Adipocyte (in vitro differentiated cells): ENCODE measurements at regions not wholly inside any gene's neighbourhood (a gene's known extent, or its start where the extent isn't known, plus 50 kb on each side); places are given as distances from the start of the nearest gene placed in this dataset.
A peak's percentile ranks its signal among the peaks of the same experiment; 100 is the strongest.

Experiments
- DNase-seq: peaks from one replicate; pipeline ENCODE4 v3.0.0-alpha.2; 2015; ENCODE audit warnings: low read depth
- H3K27me3 ChIP-seq: replicated peaks from 2 replicates; pipeline ENCODE4 v1.7.0; 2013; ENCODE audit warnings: mild to moderate bottlenecking, low read length, moderate library complexity; ENCODE audit not compliant: control insufficient read depth, insufficient read depth
- H3K36me3 ChIP-seq: 2 replicates; pipeline ENCODE4 v1.7.0; 2013; ENCODE audit warnings: low read length, mild to moderate bottlenecking, moderate library complexity; ENCODE audit not compliant: control insufficient read depth, insufficient read depth, severe bottlenecking
- H3K4me1 ChIP-seq: 2 replicates; pipeline ENCODE4 v1.7.0; 2013; ENCODE audit warnings: mild to moderate bottlenecking, low read length, moderate library complexity; ENCODE audit not compliant: control insufficient read depth, insufficient read depth
- H3K4me3 ChIP-seq: 2 replicates; pipeline ENCODE4 v1.7.0; 2013; ENCODE audit warnings: mild to moderate bottlenecking, low read length, moderate library complexity
- H3K9ac ChIP-seq: 2 replicates; pipeline ENCODE4 v1.7.0; 2013; ENCODE audit warnings: mild to moderate bottlenecking, low read length, moderate library complexity
- H3K9me3 ChIP-seq: 2 replicates; pipeline ENCODE4 v1.7.0; 2013; ENCODE audit warnings: mild to moderate bottlenecking, low read length, moderate library complexity; ENCODE audit not compliant: control insufficient read depth

GRCh38 chr4:20487852-20488251, 212.4 kb upstream of the PACRGL start:
- Histone ChIP-seq H3K9me3 (no peaks in the 10 kb centered on the region), H3K4me1 (peaks cover 7% of the 10 kb centered on the region), H3K4me3 (no peak overlapping the region), H3K36me3 (no peaks in the 10 kb centered on the region), H3K27me3 (no peaks in the 10 kb centered on the region), H3K9ac (no peak overlapping the region)
- DNase-seq: peak; percentile 18

DNA sequence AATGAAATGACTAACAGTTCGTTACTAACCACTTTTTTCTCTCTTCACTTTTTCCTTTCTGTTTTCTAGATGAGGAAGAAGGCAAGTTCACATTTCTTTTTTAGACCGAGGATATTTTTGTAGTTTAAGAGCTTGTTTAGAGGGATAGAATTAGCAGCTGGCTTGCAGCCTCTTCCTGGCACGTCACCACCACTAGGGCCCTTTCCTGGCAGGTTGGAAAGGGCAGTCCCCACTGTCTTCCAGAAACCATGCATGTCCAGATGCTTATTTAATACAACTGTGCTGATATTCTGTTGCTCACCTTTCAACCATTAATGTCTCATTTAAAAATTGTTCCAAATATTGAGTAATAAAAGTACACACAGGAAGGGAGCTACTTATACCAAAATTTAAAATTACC, 209.5 kb upstream of the PACRGL start:
- H3K9me3 ChIP-seq: no peaks in the 10 kb centered on the region
- H3K9ac ChIP-seq: no peak overlapping the region
- H3K36me3 ChIP-seq: no peaks in the 10 kb centered on the region
- DNase-seq: no peak
- no peak overlapping the region for H3K4me3 ChIP-seq
- H3K4me1 ChIP-seq: peaks cover 7% of the 10 kb centered on the region
- no peaks in the 10 kb centered on the region for H3K27me3 ChIP-seq

DNA sequence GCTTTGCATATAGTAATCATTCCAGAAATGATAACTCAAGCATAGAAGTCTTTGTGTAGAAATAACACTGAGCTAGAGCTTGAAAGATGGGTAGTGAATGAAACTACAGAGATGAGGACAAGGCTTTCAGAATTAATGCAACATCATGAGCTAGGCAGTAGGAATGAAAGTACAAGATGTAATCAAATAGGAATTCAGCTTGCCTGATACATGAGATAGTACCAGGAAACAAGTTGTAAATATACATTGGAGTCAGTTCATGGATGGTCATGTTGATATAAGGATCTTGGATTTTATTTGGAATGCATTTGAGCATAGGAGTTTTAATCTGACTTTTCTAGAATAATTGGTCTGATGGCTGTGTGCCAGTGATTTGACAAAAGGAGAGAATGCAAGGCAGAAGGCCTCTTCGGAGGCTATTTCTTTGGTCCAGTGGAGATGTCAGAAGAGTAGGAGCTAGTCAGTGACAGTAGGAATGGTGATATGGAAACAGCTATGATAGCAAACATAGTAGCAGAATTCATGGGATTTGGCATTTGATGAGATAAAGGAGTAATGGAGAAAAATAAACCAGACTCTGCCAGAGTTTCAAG, 206.4 kb upstream of the PACRGL start:
- H3K9me3 ChIP-seq: no peaks in the 10 kb centered on the region
- H3K36me3 ChIP-seq: no peaks in the 10 kb centered on the region
- no peaks in the 10 kb centered on the region for H3K27me3 ChIP-seq
- no peak overlapping the region for H3K4me3 ChIP-seq
- DNase-seq: peak; percentile 73
- peaks cover 10% of the 10 kb centered on the region for H3K4me1 ChIP-seq
- no peak overlapping the region for H3K9ac ChIP-seq

GRCh38 chr4:20496068-20496467, 204.2 kb upstream of the PACRGL start:
- H3K4me1 ChIP-seq: peaks cover 10% of the 10 kb centered on the region
- no peak overlapping the region for H3K9ac ChIP-seq
- H3K4me3 ChIP-seq: no peak overlapping the region
- H3K27me3 ChIP-seq: no peaks in the 10 kb centered on the region
- DNase-seq: peak; percentile 51
- no peaks in the 10 kb centered on the region for H3K36me3 ChIP-seq
- H3K9me3 ChIP-seq: no peaks in the 10 kb centered on the region

- no peak overlapping the region for H3K9ac ChIP-seq
- no peaks in the 10 kb centered on the region for H3K27me3 ChIP-seq
- H3K4me3 ChIP-seq: no peak overlapping the region
- no peaks in the 10 kb centered on the region for H3K36me3 ChIP-seq
- H3K9me3 ChIP-seq: no peaks in the 10 kb centered on the region
- H3K4me1 ChIP-seq: peaks cover 9% of the 10 kb centered on the region
- no peak for DNase-seq
Observed at GRCh38 chr4:20504146-20504545, 196.1 kb upstream of the PACRGL start.

DNA sequence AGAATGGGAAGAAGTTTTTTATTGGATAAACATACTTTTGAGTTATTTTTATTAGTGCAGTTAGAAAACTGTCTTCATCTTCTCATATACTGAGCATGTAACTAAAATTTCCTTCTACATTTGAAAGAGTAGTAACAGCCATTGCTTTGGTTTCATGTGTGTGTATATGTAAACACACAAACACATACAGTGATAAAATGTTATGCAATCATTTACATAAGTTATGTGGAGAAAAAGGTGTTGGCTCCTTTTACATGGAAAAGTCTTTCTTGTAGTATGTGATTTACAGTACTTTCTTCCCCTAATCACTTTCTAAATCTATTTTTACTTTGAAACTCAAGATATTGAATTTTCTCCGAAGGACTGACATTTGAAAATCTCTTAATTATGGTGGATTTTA, 194.3 kb upstream of the PACRGL start:
- Histone ChIP-seq H3K9me3 (no peaks in the 10 kb centered on the region), H3K4me1 (peaks cover 9% of the 10 kb centered on the region), H3K9ac (no peak overlapping the region), H3K36me3 (no peaks in the 10 kb centered on the region), H3K27me3 (no peaks in the 10 kb centered on the region), H3K4me3 (no peak overlapping the region)
- no peak for DNase-seq

- Histone ChIP-seq H3K36me3 (no peaks in the 10 kb centered on the region), H3K9me3 (no peaks in the 10 kb centered on the region), H3K4me3 (no peak overlapping the region), H3K27me3 (no peaks in the 10 kb centered on the region), H3K9ac (no peak overlapping the region), H3K4me1 (peaks cover 9% of the 10 kb centered on the region)
- DNase-seq: peak; percentile 87
Observed at GRCh38 chr4:20506827-20507226, 193.4 kb upstream of the PACRGL start.

DNA sequence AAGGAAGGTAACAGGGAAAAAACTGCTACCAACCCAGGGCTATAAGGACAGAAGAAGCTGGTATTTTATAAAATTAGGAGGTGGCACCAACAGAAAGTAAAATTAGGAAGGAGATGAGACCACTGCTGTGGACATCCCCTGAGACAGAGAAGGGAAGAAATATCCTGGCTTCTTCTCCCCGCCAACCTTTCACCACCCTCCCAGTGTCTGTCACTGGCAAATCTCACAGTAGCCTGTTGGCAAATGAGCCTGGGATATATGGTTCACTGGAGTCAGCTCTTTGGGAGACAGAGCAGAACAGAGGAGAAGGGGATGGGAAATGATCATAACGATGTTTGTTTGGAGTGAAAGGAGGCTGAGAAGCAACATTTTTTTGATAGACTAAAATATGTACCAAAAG, 190.9 kb upstream of the PACRGL start:
- Histone ChIP-seq H3K9me3 (no peaks in the 10 kb centered on the region), H3K36me3 (peaks cover 6% of the 10 kb centered on the region), H3K4me1 (peaks cover 9% of the 10 kb centered on the region), H3K27me3 (no peaks in the 10 kb centered on the region), H3K4me3 (no peak overlapping the region), H3K9ac (no peak overlapping the region)
- no peak for DNase-seq

DNA sequence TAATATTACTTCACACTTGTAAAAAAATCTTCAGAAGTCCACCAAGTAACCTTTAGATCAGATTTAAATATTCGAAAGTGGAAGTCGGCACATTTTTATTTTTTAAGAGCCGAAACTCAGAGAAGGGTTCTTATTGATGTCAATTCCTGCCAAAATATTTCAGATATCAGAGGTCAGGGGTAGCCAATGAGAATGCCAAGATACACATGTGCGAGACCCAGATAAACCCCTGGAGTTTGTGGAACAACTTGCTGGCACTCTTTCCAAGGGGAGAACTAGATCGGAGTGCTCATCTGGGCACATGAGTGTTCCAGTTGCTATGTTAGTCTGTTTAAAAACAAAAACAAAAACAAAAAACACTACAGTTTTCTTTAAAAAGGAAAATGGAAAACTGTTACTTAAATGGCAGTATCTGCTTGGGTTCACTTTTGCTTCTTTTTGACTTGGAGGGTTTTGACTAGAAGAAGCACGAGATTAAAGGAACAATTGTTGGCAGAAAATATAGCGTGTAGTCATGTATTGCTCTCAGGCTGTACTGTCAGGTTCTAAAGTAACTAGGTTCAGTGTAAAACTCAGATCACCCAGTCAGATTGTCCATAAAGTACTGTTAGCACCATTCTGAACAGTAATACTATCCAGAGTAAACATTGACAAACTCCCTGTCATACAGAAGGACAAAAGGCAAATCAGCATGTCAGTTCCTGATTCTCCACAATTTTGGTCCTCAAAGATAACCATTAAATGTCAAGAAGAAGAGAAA, 188.0 kb upstream of the PACRGL start:
- H3K9ac ChIP-seq: no peak overlapping the region
- no peaks in the 10 kb centered on the region for H3K27me3 ChIP-seq
- no peaks in the 10 kb centered on the region for H3K4me1 ChIP-seq
- no peaks in the 10 kb centered on the region for H3K9me3 ChIP-seq
- no peak for DNase-seq
- no peak overlapping the region for H3K4me3 ChIP-seq
- peaks cover 6% of the 10 kb centered on the region for H3K36me3 ChIP-seq

DNA sequence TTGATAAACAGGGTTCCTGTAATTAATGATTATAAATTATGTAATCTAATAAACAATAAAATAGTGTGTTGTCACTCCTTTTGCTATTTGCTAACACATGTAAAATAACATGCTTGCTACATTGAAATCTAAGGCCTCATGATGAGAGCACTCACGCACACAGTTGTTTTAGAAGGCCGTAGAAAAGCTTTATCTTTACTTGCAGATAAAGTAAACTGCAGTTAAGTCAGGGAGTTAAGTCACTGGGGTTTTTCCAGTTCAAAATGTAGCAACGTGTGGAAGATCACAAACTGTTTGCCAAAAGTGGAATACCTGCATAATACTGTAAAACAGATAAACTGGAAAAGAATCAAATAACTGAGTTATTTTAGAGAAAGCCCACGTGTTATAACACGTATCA, 187.3 kb upstream of the PACRGL start:
- H3K4me1 ChIP-seq: no peaks in the 10 kb centered on the region
- no peaks in the 10 kb centered on the region for H3K9me3 ChIP-seq
- no peak overlapping the region for H3K9ac ChIP-seq
- no peak overlapping the region for H3K4me3 ChIP-seq
- H3K36me3 ChIP-seq: peaks cover 6% of the 10 kb centered on the region
- H3K27me3 ChIP-seq: no peaks in the 10 kb centered on the region
- DNase-seq: no peak

GRCh38 chr4:20520901-20521300, 179.4 kb upstream of the PACRGL start:
- peaks cover 9% of the 10 kb centered on the region for H3K36me3 ChIP-seq
- peak; percentile 74 for DNase-seq
- no peak overlapping the region for H3K4me3 ChIP-seq
- peaks cover 7% of the 10 kb centered on the region for H3K4me1 ChIP-seq
- H3K27me3 ChIP-seq: no peaks in the 10 kb centered on the region
- H3K9ac ChIP-seq: no peak overlapping the region
- no peaks in the 10 kb centered on the region for H3K9me3 ChIP-seq

- no peak overlapping the region for H3K9ac ChIP-seq
- peaks cover 5% of the 10 kb centered on the region for H3K4me1 ChIP-seq
- H3K9me3 ChIP-seq: no peaks in the 10 kb centered on the region
- no peak for DNase-seq
- H3K36me3 ChIP-seq: peaks cover 11% of the 10 kb centered on the region
- no peaks in the 10 kb centered on the region for H3K27me3 ChIP-seq
- no peak overlapping the region for H3K4me3 ChIP-seq
Observed at GRCh38 chr4:20528508-20528907, 171.8 kb upstream of the PACRGL start.
